Skeletal muscle satellite cell (primary cell): ENCODE measurements at regions not wholly inside any gene's neighbourhood (a gene's known extent, or its start where the extent isn't known, plus 50 kb on each side); places are given as distances from the start of the nearest gene placed in this dataset.

ENCODE experiments used
- H3K27me3 ChIP-seq: 2 replicates; pipeline ENCODE4 v1.7.0; 2013; ENCODE audit warnings: low read length; ENCODE audit not compliant: control insufficient read depth, insufficient read depth
- H3K36me3 ChIP-seq: 2 replicates; pipeline ENCODE4 v1.7.0; 2013; ENCODE audit warnings: mild to moderate bottlenecking, control low read depth, low read length; ENCODE audit not compliant: insufficient read depth
- H3K4me1 ChIP-seq: 2 replicates; pipeline ENCODE4 v1.7.0; 2013; ENCODE audit warnings: low read length; ENCODE audit not compliant: control insufficient read depth, insufficient read depth
- H3K4me2 ChIP-seq: 2 replicates; pipeline ENCODE4 v1.7.0; 2013; ENCODE audit warnings: mild to moderate bottlenecking, low read length
- H3K4me3 ChIP-seq: 2 replicates; pipeline ENCODE4 v1.7.0; 2013; ENCODE audit warnings: low read length
- H3K9ac ChIP-seq: 2 replicates; pipeline ENCODE4 v1.7.0; 2013; ENCODE audit warnings: mild to moderate bottlenecking, low read depth, low read length, moderate library complexity
- H3K9me3 ChIP-seq: replicated peaks from 2 replicates; pipeline ENCODE4 v1.7.0; 2013; ENCODE audit warnings: mild to moderate bottlenecking, control low read depth, low read length

DNA sequence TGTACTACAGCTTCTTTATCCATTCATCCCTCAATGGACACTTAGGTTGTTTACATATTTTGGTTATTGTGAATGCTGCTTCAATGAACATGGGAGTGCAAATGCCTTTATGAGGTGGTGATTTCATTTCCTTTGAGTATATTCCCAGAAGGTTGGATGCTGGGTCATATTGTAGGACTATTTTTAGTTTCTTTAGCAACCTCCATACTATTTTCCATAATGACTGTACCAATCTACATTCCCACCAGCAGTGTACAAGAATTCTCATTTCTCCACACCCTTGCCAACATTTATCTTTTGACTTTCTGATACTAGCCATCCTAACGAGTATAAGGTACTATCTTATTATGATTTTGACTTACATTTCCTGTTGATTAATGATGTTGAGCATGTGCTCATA is 269.0 kb downstream of the C6orf118 start:
- H3K9me3 ChIP-seq = no peaks in the 10 kb centered on the region
- no peaks in the 10 kb centered on the region for H3K36me3 ChIP-seq
- H3K9ac ChIP-seq = no peak overlapping the region
- H3K4me1 ChIP-seq = no peaks in the 10 kb centered on the region
- H3K4me2 ChIP-seq = no peak overlapping the region
- H3K4me3 ChIP-seq = no peak overlapping the region
- H3K27me3 ChIP-seq = no peaks in the 10 kb centered on the region

DNA sequence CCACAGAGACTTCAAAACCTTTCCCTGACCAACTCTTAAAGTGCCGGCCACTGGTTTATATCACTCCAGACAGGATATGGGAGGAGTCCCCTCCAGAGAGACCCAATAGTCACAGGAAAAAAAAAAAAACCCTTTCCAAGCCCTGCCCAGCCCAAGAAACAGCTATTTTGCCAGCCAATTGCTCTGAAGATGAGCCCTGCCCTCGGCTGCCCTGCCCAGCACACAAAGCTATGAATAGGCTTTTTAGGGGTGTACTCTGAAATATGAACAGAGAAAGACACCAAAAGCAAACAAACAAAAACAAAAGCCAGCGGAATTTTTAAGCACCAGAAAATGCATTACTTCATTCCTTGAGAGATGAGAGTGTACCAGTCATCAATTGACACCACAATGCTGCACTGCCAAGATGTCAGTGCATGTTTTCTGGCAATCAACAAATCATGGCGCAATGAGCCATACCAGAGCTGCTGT is 275.1 kb downstream of the C6orf118 start:
- no peak overlapping the region for H3K4me3 ChIP-seq
- H3K9me3 ChIP-seq = no peaks in the 10 kb centered on the region
- H3K9ac ChIP-seq = no peak overlapping the region
- H3K4me1 ChIP-seq = peaks cover 3% of the 10 kb centered on the region
- peak overlapping the region; percentile 12 for H3K4me2 ChIP-seq
- H3K36me3 ChIP-seq = no peaks in the 10 kb centered on the region
- H3K27me3 ChIP-seq = no peaks in the 10 kb centered on the region

DNA sequence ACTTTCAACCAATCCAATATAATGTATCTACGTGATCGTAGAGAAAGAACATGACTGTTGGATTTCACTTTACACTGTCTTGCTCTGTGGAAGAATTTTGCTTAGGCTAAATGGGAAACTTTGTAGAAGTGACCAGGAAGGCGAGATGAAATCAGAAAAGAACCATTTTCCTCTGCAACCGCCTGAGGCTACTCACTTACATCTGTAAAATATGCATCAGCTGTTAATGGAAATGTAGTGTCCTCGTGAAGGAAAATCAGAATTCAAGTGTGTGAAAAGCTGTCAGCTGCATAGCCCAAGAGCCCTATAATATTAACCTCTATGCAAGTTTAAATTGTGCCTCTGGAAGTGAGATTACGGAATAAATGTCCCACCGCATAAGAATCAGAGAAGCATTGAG is 277.9 kb downstream of the C6orf118 start:
- Histone ChIP-seq H3K4me1 (peaks cover 3% of the 10 kb centered on the region), H3K4me3 (no peak overlapping the region), H3K4me2 (peak overlapping the region; percentile 12), H3K9me3 (no peaks in the 10 kb centered on the region), H3K36me3 (no peaks in the 10 kb centered on the region), H3K27me3 (no peaks in the 10 kb centered on the region), H3K9ac (no peak overlapping the region)

DNA sequence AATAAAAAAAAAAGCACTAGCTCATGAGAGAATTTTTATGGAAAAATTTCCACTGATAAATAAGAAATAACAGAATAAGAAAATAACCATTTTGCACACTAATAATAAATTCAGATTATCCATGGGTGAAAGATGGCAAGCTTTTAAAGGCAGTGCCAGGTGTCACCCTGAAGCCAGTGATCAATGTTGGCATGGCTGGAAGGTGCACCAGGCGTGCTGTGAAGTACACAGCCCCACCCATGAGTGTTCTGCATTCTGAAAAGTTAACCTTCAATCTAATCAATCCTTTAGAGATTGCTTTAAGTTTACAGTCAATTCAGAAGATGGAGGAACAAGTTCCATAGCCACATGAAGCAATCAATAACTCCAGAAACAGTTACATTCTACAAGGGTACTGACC is 284.4 kb downstream of the C6orf118 start:
- H3K4me1 ChIP-seq = no peaks in the 10 kb centered on the region
- no peak overlapping the region for H3K9ac ChIP-seq
- no peaks in the 10 kb centered on the region for H3K36me3 ChIP-seq
- no peak overlapping the region for H3K4me3 ChIP-seq
- H3K27me3 ChIP-seq = no peaks in the 10 kb centered on the region
- H3K9me3 ChIP-seq = no peaks in the 10 kb centered on the region
- no peak overlapping the region for H3K4me2 ChIP-seq

DNA sequence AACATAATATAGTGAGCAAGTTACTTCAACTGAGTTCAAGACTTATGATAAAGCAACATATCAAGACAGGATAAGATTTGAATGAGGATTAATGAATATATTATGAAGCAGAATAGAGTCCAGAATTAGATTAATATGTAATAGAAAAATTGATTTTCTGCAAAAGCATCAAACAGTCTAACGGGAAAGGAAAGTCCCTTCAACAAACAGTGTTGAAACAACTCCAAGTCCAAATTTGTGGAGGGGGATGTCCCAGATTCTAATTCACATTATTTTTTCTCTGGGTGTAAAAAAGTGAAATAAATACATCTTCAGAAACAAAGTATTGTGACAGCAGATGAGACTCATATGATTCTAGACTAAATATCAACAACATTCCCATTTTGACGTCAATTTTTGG is 289.7 kb downstream of the C6orf118 start:
- H3K4me3 ChIP-seq = no peak overlapping the region
- H3K9me3 ChIP-seq = no peaks in the 10 kb centered on the region
- no peaks in the 10 kb centered on the region for H3K27me3 ChIP-seq
- H3K4me2 ChIP-seq = no peak overlapping the region
- H3K36me3 ChIP-seq = no peaks in the 10 kb centered on the region
- H3K9ac ChIP-seq = no peak overlapping the region
- H3K4me1 ChIP-seq = no peaks in the 10 kb centered on the region

DNA sequence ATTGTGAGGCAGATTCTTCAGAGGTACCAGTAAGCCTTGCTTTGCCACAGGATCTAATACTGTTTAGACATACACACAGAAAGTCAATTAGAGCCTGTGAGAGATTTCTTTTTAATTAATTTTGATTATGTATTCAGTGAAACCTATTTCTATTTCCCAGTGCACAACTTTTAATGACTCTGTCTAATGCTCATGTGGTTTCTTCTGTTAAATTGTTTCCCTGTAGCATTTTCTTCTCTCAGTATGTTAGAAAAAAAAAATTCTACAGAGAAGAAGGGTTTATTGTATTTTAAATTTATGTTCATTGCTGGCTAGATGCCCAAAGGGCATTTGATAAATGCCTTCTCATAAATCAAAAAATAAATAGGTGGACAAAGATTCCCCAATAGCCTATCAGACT is 293.7 kb downstream of the C6orf118 start:
- no peaks in the 10 kb centered on the region for H3K9me3 ChIP-seq
- no peaks in the 10 kb centered on the region for H3K27me3 ChIP-seq
- no peak overlapping the region for H3K4me3 ChIP-seq
- no peak overlapping the region for H3K4me2 ChIP-seq
- no peaks in the 10 kb centered on the region for H3K36me3 ChIP-seq
- no peak overlapping the region for H3K9ac ChIP-seq
- H3K4me1 ChIP-seq = peaks cover 8% of the 10 kb centered on the region

DNA sequence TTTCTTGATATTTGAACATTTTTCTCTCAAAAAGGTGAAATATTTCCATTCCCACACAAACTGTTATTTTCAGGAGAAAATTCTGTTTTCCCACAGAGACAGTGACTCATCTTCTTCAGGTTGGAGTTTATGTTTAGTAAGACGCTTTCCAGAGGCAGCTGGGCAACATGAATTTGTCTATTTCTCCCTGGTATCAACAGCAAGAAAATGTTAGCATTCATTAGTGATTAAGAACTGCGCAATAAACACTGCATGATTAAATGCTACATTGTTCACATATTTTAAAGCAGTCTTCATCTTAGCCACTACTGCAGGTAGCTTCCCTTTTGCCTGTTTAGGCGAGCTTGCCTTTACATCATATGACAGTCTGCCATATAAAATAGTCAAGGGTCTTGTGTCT is 295.7 kb downstream of the C6orf118 start:
- H3K9ac ChIP-seq = no peak overlapping the region
- no peaks in the 10 kb centered on the region for H3K36me3 ChIP-seq
- peaks cover 12% of the 10 kb centered on the region for H3K4me1 ChIP-seq
- no peaks in the 10 kb centered on the region for H3K9me3 ChIP-seq
- H3K4me3 ChIP-seq = no peak overlapping the region
- H3K27me3 ChIP-seq = no peaks in the 10 kb centered on the region
- no peak overlapping the region for H3K4me2 ChIP-seq

DNA sequence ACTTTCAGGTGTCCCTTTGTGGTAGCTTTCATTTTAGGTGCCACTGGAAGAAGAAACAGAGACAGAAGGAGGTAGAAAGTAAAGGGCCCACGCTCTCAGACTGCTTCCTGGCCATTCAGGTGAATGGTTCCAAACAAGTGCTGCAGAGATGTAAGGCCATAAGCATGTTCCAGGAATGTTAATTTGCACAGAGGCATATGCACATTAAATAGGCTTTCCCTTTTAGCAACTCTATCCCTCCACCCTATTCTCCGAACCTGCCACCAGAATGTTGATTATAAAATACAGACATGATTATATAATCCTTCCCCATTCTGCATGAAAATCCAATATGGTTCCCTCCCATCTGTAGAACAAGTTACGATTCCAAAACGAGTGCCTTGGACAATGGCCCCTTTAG is 297.2 kb downstream of the C6orf118 start:
- no peaks in the 10 kb centered on the region for H3K27me3 ChIP-seq
- H3K9me3 ChIP-seq = no peaks in the 10 kb centered on the region
- H3K4me3 ChIP-seq = no peak overlapping the region
- H3K9ac ChIP-seq = no peak overlapping the region
- H3K4me1 ChIP-seq = peaks cover 12% of the 10 kb centered on the region
- H3K36me3 ChIP-seq = no peaks in the 10 kb centered on the region
- H3K4me2 ChIP-seq = no peak overlapping the region

DNA sequence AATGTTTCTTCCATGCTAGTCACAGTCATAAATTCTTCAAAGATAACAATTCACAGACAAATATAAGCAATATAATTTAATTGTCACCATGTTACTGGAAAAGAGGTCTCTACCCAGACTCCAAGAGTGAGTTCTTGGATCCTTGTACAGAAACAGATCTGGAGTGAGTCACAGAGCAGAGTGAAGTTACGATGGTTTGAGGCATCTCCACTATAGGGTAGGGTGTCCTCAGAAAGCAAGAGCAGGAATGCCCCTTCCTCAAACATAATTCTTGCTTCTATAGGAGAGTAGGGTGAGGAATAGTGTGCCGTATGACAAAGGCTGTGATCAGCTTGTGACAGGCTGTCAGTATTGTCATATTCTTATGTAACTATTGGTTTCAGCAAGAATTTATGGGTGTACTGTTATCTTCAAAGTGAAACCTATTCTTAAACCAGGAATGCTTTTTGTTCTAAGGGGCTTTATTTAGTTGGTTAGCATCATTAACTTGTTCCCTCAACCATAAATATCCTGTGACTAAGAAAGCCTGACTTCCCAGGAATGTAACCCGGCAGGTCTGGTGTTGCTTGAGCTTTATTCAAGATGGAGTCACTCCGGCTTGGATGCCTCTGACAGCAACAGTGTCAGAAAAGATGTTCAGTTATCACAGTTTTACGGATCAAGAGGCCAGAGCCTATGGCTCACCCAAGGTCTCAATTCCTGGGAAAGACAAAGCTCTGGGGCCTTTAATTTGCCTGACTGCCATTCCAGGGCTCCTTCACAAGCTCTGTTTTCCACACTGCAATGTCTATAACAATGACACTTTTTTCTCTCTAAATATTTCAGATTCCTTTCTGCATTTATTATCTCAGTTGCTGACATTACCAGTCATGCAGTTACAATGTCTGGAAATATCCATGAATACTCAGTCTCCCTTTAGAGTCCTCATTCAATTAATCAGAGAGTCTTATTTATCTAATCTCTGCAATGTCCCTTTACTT is 298.6 kb downstream of the C6orf118 start:
- Histone ChIP-seq H3K4me3 (no peak overlapping the region), H3K4me2 (peak overlapping the region; percentile 8), H3K9ac (no peak overlapping the region), H3K27me3 (no peaks in the 10 kb centered on the region), H3K36me3 (no peaks in the 10 kb centered on the region), H3K4me1 (peaks cover 12% of the 10 kb centered on the region), H3K9me3 (no peaks in the 10 kb centered on the region)

DNA sequence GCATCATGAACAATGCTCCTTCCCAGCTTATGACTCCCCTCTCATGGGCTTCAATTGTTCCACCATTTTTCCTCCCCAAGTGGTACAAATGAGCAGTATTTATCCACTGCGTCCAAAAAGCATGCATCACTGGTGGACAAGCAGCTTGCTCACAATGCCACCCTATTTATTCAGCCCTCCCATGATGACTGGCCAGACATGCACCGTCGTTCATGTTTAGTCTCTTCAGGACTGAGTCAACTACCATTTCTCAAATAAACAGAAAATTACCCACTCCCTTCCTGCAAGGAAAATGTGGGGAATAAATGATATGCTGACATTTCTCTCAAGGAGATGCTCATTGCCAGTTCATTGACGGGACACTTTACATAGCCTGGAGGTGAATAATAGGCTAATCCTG is 300.4 kb downstream of the C6orf118 start:
- Histone ChIP-seq H3K9ac (no peak overlapping the region), H3K36me3 (no peaks in the 10 kb centered on the region), H3K27me3 (no peaks in the 10 kb centered on the region), H3K4me3 (no peak overlapping the region), H3K9me3 (no peaks in the 10 kb centered on the region), H3K4me2 (no peak overlapping the region), H3K4me1 (peaks cover 12% of the 10 kb centered on the region)

DNA sequence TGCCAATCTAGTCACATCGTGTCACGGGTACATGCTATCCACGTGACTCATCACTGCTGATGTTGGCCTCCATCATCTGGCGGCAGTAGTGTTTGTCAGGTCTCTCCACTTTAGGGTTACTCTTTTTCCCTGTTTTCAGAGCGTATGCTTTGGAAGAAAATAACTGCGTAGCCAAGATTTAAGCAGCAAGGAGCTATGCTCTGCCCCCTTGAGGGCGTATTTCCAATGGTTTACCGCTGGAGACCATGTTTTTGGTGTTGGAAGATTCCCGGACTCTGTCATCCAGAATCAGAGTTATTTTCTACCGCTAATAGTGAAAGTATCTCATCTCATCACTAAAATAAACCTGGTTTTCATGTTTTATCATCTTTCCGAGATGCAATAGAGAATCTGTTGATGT is 306.5 kb downstream of the C6orf118 start:
- no peaks in the 10 kb centered on the region for H3K27me3 ChIP-seq
- H3K36me3 ChIP-seq = no peaks in the 10 kb centered on the region
- H3K4me2 ChIP-seq = no peak overlapping the region
- no peaks in the 10 kb centered on the region for H3K4me1 ChIP-seq
- H3K9ac ChIP-seq = no peak overlapping the region
- H3K4me3 ChIP-seq = no peak overlapping the region
- H3K9me3 ChIP-seq = no peaks in the 10 kb centered on the region

DNA sequence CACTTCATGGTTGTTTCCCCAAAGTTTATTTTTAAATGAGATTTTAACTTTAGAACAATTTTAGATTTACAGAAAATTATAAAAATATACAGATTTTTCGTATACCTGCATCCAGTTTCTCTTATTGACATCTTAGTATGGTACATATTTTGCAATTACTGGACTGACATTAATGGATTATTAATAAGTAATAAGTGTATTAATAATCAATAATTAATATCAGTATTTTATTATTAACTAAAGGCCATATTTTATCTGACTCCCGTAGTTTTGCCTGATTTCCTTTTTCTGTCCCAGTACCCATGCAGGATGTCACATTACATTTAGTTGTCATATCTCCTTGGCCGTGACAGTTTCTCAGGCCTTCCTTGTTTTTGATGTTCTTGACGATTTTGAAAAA is 307.0 kb downstream of the C6orf118 start:
- no peaks in the 10 kb centered on the region for H3K36me3 ChIP-seq
- no peaks in the 10 kb centered on the region for H3K4me1 ChIP-seq
- no peak overlapping the region for H3K4me3 ChIP-seq
- H3K9me3 ChIP-seq = no peaks in the 10 kb centered on the region
- H3K4me2 ChIP-seq = no peak overlapping the region
- no peak overlapping the region for H3K9ac ChIP-seq
- H3K27me3 ChIP-seq = no peaks in the 10 kb centered on the region
